NB4 (cell line): ENCODE measurements at regions not wholly inside any gene's neighbourhood (a gene's known extent, or its start where the extent isn't known, plus 50 kb on each side); places are given as distances from the start of the nearest gene placed in this dataset.

Experiments
- DNase-seq: peaks from one replicate; pipeline ENCODE4 v3.0.0; 2010; ENCODE audit warnings: low read depth
- H3K4me3 ChIP-seq: one replicate; pipeline ENCODE4 v1.5.1; 2011; ENCODE audit warnings: mild to moderate bottlenecking, low read depth, low read length, moderate library complexity
- CTCF ChIP-seq: IDR thresholded peaks from one replicate; pipeline ENCODE4 v1.5.1; 2012; ENCODE audit warnings: low read depth, low read length
- MAX ChIP-seq: IDR thresholded peaks from 2 replicates; pipeline ENCODE4 v1.6.1; 2011; ENCODE audit warnings: low read depth, low read length
- MYC ChIP-seq: IDR thresholded peaks from 2 replicates; pipeline ENCODE4 v1.6.1; 2011; ENCODE audit warnings: low read depth, low read length
- POLR2A ChIP-seq: IDR thresholded peaks from 2 replicates; pipeline ENCODE4 v1.6.1; 2011; ENCODE audit warnings: mild to moderate bottlenecking; ENCODE audit not compliant: insufficient read length; ENCODE audit errors: extremely low read depth

- no peak for TF ChIP-seq MAX
- no peak for TF ChIP-seq MYC
- TF ChIP-seq CTCF: no peak
- TF ChIP-seq POLR2A: no peak
- DNase-seq: no peak
- no peak overlapping the region for H3K4me3 ChIP-seq
Observed at GRCh38 chr18:55031576-55031975, 72.3 kb upstream of the CCDC68 start.

- TF ChIP-seq POLR2A: no peak
- no peak for TF ChIP-seq CTCF
- TF ChIP-seq MAX: no peak
- no peak for TF ChIP-seq MYC
- no peak overlapping the region for H3K4me3 ChIP-seq
- DNase-seq: no peak
Observed at GRCh38 chr18:55031164-55031563, 71.9 kb upstream of the CCDC68 start.

- no peak for DNase-seq
- no peak for TF ChIP-seq POLR2A
- TF ChIP-seq MYC: no peak
- TF ChIP-seq CTCF: no peak
- TF ChIP-seq MAX: no peak
- no peak overlapping the region for H3K4me3 ChIP-seq
Observed at GRCh38 chr18:55024564-55024963, 65.3 kb upstream of the CCDC68 start.

GRCh38 chr18:55018602-55019001, 59.3 kb upstream of the CCDC68 start:
- no peak overlapping the region for H3K4me3 ChIP-seq
- TF ChIP-seq MAX (no peak), CTCF (no peak), MYC (no peak), POLR2A (no peak)
- no peak for DNase-seq

- no peak for TF ChIP-seq CTCF
- TF ChIP-seq MYC: no peak
- TF ChIP-seq POLR2A: no peak
- no peak for TF ChIP-seq MAX
- no peak overlapping the region for H3K4me3 ChIP-seq
- DNase-seq: no peak
Observed at GRCh38 chr18:55014095-55014494, 54.8 kb upstream of the CCDC68 start.

GRCh38 chr18:55013685-55014084, 54.4 kb upstream of the CCDC68 start:
- TF ChIP-seq MYC (no peak), CTCF (no peak), MAX (no peak), POLR2A (no peak)
- no peak for DNase-seq
- H3K4me3 ChIP-seq: no peak overlapping the region
